Mesendoderm (in vitro differentiated cells): ENCODE measurements at regions not wholly inside any gene's neighbourhood (a gene's known extent, or its start where the extent isn't known, plus 50 kb on each side); places are given as distances from the start of the nearest gene placed in this dataset.

Source experiments
- DNase-seq: peaks from one replicate; pipeline ENCODE4 v3.0.0; 2013
- H2AK5ac ChIP-seq: 2 replicates; pipeline ENCODE4 v1.6.1; 2013; ENCODE audit warnings: low read length, inconsistent platforms
- H2BK120ac ChIP-seq: 2 replicates; pipeline ENCODE4 v1.6.1; 2013; ENCODE audit warnings: low read depth, mild to moderate bottlenecking, low read length, moderate library complexity, mixed read lengths
- H2BK15ac ChIP-seq: replicated peaks from 2 replicates; pipeline ENCODE4 v1.6.1; 2013; ENCODE audit warnings: low read depth, mild to moderate bottlenecking, moderate library complexity
- H2BK5ac ChIP-seq: 2 replicates; pipeline ENCODE4 v1.6.1; 2013; ENCODE audit warnings: low read length, inconsistent platforms
- H3K18ac ChIP-seq: 2 replicates; pipeline ENCODE4 v1.6.1; 2013; ENCODE audit warnings: mild to moderate bottlenecking, low read length, mixed read lengths
- H3K23ac ChIP-seq: one replicate; pipeline ENCODE4 v1.6.1; 2013; ENCODE audit warnings: low read length
- H3K27ac ChIP-seq: 2 replicates; pipeline ENCODE4 v1.5.1; 2013; ENCODE audit warnings: low read depth, mild to moderate bottlenecking, inconsistent platforms, low read length, moderate library complexity
- H3K27me3 ChIP-seq: 2 replicates; pipeline ENCODE4 v1.6.1; 2013; ENCODE audit warnings: low read length, control low read depth, mild to moderate bottlenecking, inconsistent platforms; ENCODE audit not compliant: insufficient read depth, poor library complexity
- H3K36me3 ChIP-seq: 2 replicates; pipeline ENCODE4 v1.6.1; 2013; ENCODE audit warnings: low read length, inconsistent platforms; ENCODE audit not compliant: control insufficient read depth, insufficient read depth
- H3K4ac ChIP-seq: one replicate; pipeline ENCODE4 v1.6.1; 2013; ENCODE audit warnings: low read depth, mild to moderate bottlenecking, low read length, moderate library complexity
- H3K4me1 ChIP-seq: 2 replicates; pipeline ENCODE4 v1.6.1; 2013; ENCODE audit warnings: low read depth, low read length, inconsistent platforms; ENCODE audit not compliant: control insufficient read depth
- H3K4me2 ChIP-seq: 2 replicates; pipeline ENCODE4 v1.6.1; 2013; ENCODE audit warnings: low read length
- H3K4me3 ChIP-seq: 2 replicates; pipeline ENCODE4 v1.5.1; 2013; ENCODE audit warnings: mild to moderate bottlenecking, low read length
- H3K56ac ChIP-seq: one replicate; pipeline ENCODE4 v1.6.1; 2013; ENCODE audit warnings: low read length
- H3K79me1 ChIP-seq: 2 replicates; pipeline ENCODE4 v1.6.1; 2013; ENCODE audit warnings: low read length, inconsistent platforms
- H3K79me2 ChIP-seq: 2 replicates; pipeline ENCODE4 v1.6.1; 2013; ENCODE audit warnings: mild to moderate bottlenecking, low read length; ENCODE audit not compliant: control insufficient read depth, insufficient read depth
- H3K9ac ChIP-seq: 2 replicates; pipeline ENCODE4 v1.6.1; 2013; ENCODE audit warnings: low read length, inconsistent platforms
- H4K5ac ChIP-seq: one replicate; pipeline ENCODE4 v1.6.1; 2013; ENCODE audit warnings: low read length
- H4K8ac ChIP-seq: one replicate; pipeline ENCODE4 v1.6.1; 2013; ENCODE audit warnings: low read depth, mild to moderate bottlenecking, control low read depth, low read length, moderate library complexity
- WGBS: extraction: QIAGEN DNeasy Blood & Tissue Kit; methylation state at CpG from one replicate; pipeline ENCODE4 v1.1.7; 2013; ENCODE audit warnings: low lambda C conversion rate, missing lambda C conversion rate; ENCODE audit not compliant: insufficient coverage; ENCODE audit errors: extremely low coverage; 5-methylcytosine and 5-hydroxymethylcytosine counted together

- H3K36me3 ChIP-seq = no peaks in the 10 kb centered on the region
- WGBS = no CpG with 5 or more reads among the region's 4 CpGs
- H3K4ac ChIP-seq = no peak overlapping the region
- H2AK5ac ChIP-seq = no peak overlapping the region
- no peak for DNase-seq
- H3K4me2 ChIP-seq = no peak overlapping the region
- H3K4me1 ChIP-seq = no peaks in the 10 kb centered on the region
- no peak overlapping the region for H2BK5ac ChIP-seq
- no peak overlapping the region for H2BK120ac ChIP-seq
- H3K79me1 ChIP-seq = no peaks in the 10 kb centered on the region
- H4K8ac ChIP-seq = no peak overlapping the region
- H3K4me3 ChIP-seq = no peak overlapping the region
- no peak overlapping the region for H4K5ac ChIP-seq
- no peaks in the 10 kb centered on the region for H3K79me2 ChIP-seq
- no peak overlapping the region for H3K27ac ChIP-seq
- no peak overlapping the region for H3K9ac ChIP-seq
- H3K23ac ChIP-seq = no peak overlapping the region
- H3K18ac ChIP-seq = no peak overlapping the region
- no peak overlapping the region for H2BK15ac ChIP-seq
- no peak overlapping the region for H3K56ac ChIP-seq
- no peaks in the 10 kb centered on the region for H3K27me3 ChIP-seq
Observed at GRCh38 chr7:20509892-20510572, 105.4 kb upstream of the ABCB5 start.

- no peak overlapping the region for H3K4me3 ChIP-seq
- no peak overlapping the region for H3K4ac ChIP-seq
- H3K9ac ChIP-seq = no peak overlapping the region
- H4K8ac ChIP-seq = no peak overlapping the region
- H4K5ac ChIP-seq = no peak overlapping the region
- no peaks in the 10 kb centered on the region for H3K79me1 ChIP-seq
- no peaks in the 10 kb centered on the region for H3K36me3 ChIP-seq
- H3K4me2 ChIP-seq = no peak overlapping the region
- no peak overlapping the region for H2AK5ac ChIP-seq
- H3K79me2 ChIP-seq = no peaks in the 10 kb centered on the region
- H3K56ac ChIP-seq = no peak overlapping the region
- H3K23ac ChIP-seq = no peak overlapping the region
- no CpG with 5 or more reads among the region's 3 CpGs for WGBS
- H3K18ac ChIP-seq = no peak overlapping the region
- no peak overlapping the region for H2BK15ac ChIP-seq
- H2BK120ac ChIP-seq = no peak overlapping the region
- no peaks in the 10 kb centered on the region for H3K4me1 ChIP-seq
- no peak overlapping the region for H2BK5ac ChIP-seq
- DNase-seq = no peak
- H3K27ac ChIP-seq = no peak overlapping the region
- H3K27me3 ChIP-seq = no peaks in the 10 kb centered on the region
Observed at GRCh38 chr7:20510573-20510900, 104.9 kb upstream of the ABCB5 start.

GRCh38 chr7:20513341-20513740 lies 102.1 kb upstream of the ABCB5 start:
- H2BK5ac ChIP-seq = no peak overlapping the region
- WGBS = no CpG with 5 or more reads among the region's 2 CpGs
- no peaks in the 10 kb centered on the region for H3K79me2 ChIP-seq

GRCh38 chr7:20513897-20514296 lies 101.6 kb upstream of the ABCB5 start:
- no peak for DNase-seq

More at GRCh38 chr7:20513341-20513740, 102.1 kb upstream of the ABCB5 start:
- Histone ChIP-seq H3K79me1 (no peaks in the 10 kb centered on the region), H3K18ac (peak overlapping the region; percentile 51), H2BK120ac (no peak overlapping the region), H3K27me3 (no peaks in the 10 kb centered on the region), H3K36me3 (no peaks in the 10 kb centered on the region), H4K5ac (no peak overlapping the region), H3K9ac (no peak overlapping the region), H3K4me3 (no peak overlapping the region), H3K27ac (no peak overlapping the region), H3K23ac (no peak overlapping the region), H3K4me1 (no peaks in the 10 kb centered on the region), H4K8ac (no peak overlapping the region), H3K56ac (no peak overlapping the region), H3K4me2 (no peak overlapping the region), H2AK5ac (no peak overlapping the region), H2BK15ac (no peak overlapping the region), H3K4ac (no peak overlapping the region)
- no peak for DNase-seq

GRCh38 chr7:20514364-20514763 lies 101.1 kb upstream of the ABCB5 start:
- Histone ChIP-seq H3K4me2 (no peak overlapping the region), H2AK5ac (no peak overlapping the region), H4K5ac (no peak overlapping the region), H2BK120ac (no peak overlapping the region), H3K9ac (no peak overlapping the region), H2BK15ac (no peak overlapping the region), H3K27ac (no peak overlapping the region), H3K56ac (no peak overlapping the region), H3K27me3 (no peaks in the 10 kb centered on the region), H3K18ac (no peak overlapping the region), H3K4me3 (no peak overlapping the region), H4K8ac (no peak overlapping the region), H3K79me2 (no peaks in the 10 kb centered on the region), H3K36me3 (no peaks in the 10 kb centered on the region), H3K79me1 (no peaks in the 10 kb centered on the region), H3K4ac (no peak overlapping the region), H3K4me1 (no peaks in the 10 kb centered on the region), H2BK5ac (no peak overlapping the region), H3K23ac (no peak overlapping the region)
- DNase-seq = no peak
- no CpG with 5 or more reads among the region's 2 CpGs for WGBS

More at GRCh38 chr7:20513897-20514296, 101.6 kb upstream of the ABCB5 start:
- H3K4me2 ChIP-seq = no peak overlapping the region
- H2AK5ac ChIP-seq = no peak overlapping the region
- no peak overlapping the region for H4K8ac ChIP-seq
- no peak overlapping the region for H3K18ac ChIP-seq
- no peak overlapping the region for H3K27ac ChIP-seq
- no peak overlapping the region for H3K9ac ChIP-seq
- H3K79me2 ChIP-seq = no peaks in the 10 kb centered on the region
- no peak overlapping the region for H3K23ac ChIP-seq
- H3K27me3 ChIP-seq = no peaks in the 10 kb centered on the region
- H2BK15ac ChIP-seq = no peak overlapping the region
- H4K5ac ChIP-seq = no peak overlapping the region
- H3K36me3 ChIP-seq = no peaks in the 10 kb centered on the region
- no peaks in the 10 kb centered on the region for H3K79me1 ChIP-seq
- no peak overlapping the region for H2BK120ac ChIP-seq
- H3K4me1 ChIP-seq = no peaks in the 10 kb centered on the region
- H2BK5ac ChIP-seq = no peak overlapping the region
- H3K4me3 ChIP-seq = no peak overlapping the region
- H3K56ac ChIP-seq = no peak overlapping the region
- no peak overlapping the region for H3K4ac ChIP-seq

- Histone ChIP-seq H3K4me2 (no peak overlapping the region), H3K79me2 (no peaks in the 10 kb centered on the region), H3K79me1 (no peaks in the 10 kb centered on the region), H3K23ac (no peak overlapping the region), H2BK15ac (no peak overlapping the region), H3K36me3 (no peaks in the 10 kb centered on the region), H4K5ac (no peak overlapping the region), H2AK5ac (no peak overlapping the region), H3K4ac (no peak overlapping the region), H2BK120ac (no peak overlapping the region), H3K27me3 (no peaks in the 10 kb centered on the region), H3K4me3 (no peak overlapping the region), H3K9ac (no peak overlapping the region), H3K56ac (peak overlapping the region; percentile 15), H2BK5ac (no peak overlapping the region), H4K8ac (no peak overlapping the region), H3K18ac (no peak overlapping the region), H3K4me1 (no peaks in the 10 kb centered on the region), H3K27ac (no peak overlapping the region)
- no CpG with 5 or more reads among the region's 2 CpGs for WGBS
- DNase-seq = no peak
Observed at GRCh38 chr7:20519645-20520044, 95.8 kb upstream of the ABCB5 start.
